ENCODE measurements at regions not wholly inside any gene's neighbourhood (a gene's known extent, or its start where the extent isn't known, plus 50 kb on each side); places are given as distances from the start of the nearest gene placed in this dataset.

DNA sequence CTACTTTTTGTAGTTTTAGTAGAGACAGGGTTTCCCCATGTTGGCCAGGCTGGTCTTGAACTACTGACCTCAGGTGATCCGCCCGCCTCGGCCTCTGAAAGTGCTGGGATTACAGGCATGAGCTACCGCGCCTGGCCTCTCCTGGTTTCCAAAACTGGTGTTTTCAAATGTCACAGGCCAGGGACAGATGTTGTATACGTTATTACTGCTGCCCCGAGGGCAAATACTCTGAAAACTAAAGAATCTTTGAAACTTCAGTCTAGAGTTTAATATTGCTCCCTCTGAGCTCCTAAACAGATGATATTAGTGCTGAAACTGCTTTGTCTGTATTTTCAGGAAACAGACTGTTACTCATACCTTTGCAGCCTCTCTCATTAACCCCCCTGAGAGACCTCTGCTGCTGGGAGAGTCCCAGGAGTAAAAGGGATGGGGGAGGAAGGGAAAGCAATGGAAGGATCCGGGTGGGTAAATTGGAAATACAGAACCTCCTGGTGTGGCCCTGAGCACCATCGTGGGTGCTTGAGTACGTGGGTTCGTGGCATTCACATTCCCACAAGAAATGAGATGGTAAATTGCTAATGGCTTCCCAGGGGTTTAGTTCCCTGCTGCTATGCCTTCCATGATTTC, 96.3 kb upstream of the IGF1R start:
- 61% methylated on average over 11 of the region's 11 CpGs for WGBS (ENCODE audit: missing lambda C conversion rate)
- Histone ChIP-seq H3K9me3 (no peaks in the 10 kb centered on the region), H3K4me3 (no peak overlapping the region), H3K27ac (no peak overlapping the region), H3K4me2 (no peak overlapping the region), H3K4me1 (peaks cover 7% of the 10 kb centered on the region; the same call in 2 of the 3 replicates)
- FAIRE-seq = no peak
- ChIA-PET CTCF (interaction anchor here (0.9 to 1.4 kb wide), 2 partner anchors 95 to 110 kb away, joined by 3 read pairs; no protein-coding TSS in a partner anchor), POLR2A (no interaction called here)
- no peak for DNase-seq (ENCODE audit: low read depth in 1 of 2, low spot score in 1 of 2)
- ATAC-seq = no peak
- TF ChIP-seq SMC3 (IDR thresholded peaks at IDR 0.05) (no peak), HDAC2 (IDR thresholded peaks at IDR 0.05) (no peak)

DNA sequence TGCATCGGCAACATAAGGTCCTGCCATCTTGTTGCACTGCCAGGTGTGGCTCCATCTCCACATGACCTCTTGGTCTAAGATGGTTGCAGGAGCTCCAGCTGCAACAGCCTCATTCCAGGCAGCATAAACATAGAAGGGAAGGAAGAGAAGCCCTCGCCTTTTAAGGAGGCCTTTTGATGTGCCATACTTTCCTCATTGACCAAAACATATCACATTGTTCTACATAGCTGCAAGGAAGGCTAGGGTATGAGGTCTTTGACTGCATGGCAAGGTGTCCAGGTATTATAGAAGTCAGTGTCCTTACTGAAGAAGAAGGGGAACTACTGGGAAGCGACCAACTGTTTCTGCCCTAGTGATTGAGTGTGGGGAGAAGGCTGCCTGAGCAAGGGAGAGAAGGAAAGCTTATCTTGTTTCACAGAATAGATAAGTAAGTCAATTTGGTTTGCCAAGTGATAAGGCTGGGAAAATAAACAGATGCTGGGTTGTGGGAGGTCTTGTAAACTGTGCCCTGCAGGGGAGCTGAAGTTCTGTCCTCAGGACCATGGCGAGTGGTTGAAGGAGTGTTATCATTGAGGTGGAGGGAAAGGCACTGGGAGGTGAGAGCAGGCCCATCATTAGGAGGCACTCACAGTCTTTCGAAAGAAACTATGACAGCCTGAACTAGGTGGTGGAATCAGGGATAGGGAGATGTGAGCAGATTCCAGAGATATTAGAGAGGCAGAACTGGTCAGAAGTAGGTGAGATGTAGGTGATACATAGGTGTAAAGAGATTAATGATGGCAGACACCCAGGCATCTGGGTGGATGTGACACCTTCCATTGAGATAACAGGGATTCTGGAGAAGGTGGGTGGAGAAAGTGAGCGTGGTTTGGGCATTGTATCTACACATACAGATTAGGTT, 93.8 kb upstream of the IGF1R start:
- Histone ChIP-seq H3K27ac (no peak overlapping the region), H3K4me1 (no peaks in the 10 kb centered on the region), H3K4me3 (no peak overlapping the region), H3K4me2 (no peak overlapping the region), H3K9me3 (no peaks in the 10 kb centered on the region)
- peak in 1 of 2 experiments; percentile 16; a peak in 2 of 6 replicates for ATAC-seq
- no peak for FAIRE-seq
- DNase-seq (ENCODE audit: low read depth in 1 of 2, low spot score in 1 of 2) = no peak
- CTCF ChIA-PET = interaction anchor here (0.6 to 5.3 kb wide), 5 partner anchors 11 to 350 kb away, joined by 3 to 38 read pairs (median 10); partner anchors contain the start of gene IGF1R
- TF ChIP-seq KDM5A (IDR thresholded peaks at IDR 0.05) (no peak), GATA3 (IDR thresholded peaks at IDR 0.05; ENCODE audit: borderline replicate concordance) (no peak), JUNB (IDR thresholded peaks at IDR 0.05) (no peak), ESRRA (IDR thresholded peaks at IDR 0.05; ENCODE audit: borderline replicate concordance, low read length) (no peak), CEBPB (IDR thresholded peaks at IDR 0.05) (no peak), EHF (CRISPR knock-in tag; IDR thresholded peaks at IDR 0.05) (no peak), RCOR1 (IDR thresholded peaks at IDR 0.05; ENCODE audit: low read depth, low read length) (no peak), RAD21 (conservative IDR thresholded peaks at IDR 0.05 in 1 of 2, IDR thresholded peaks at IDR 0.05 in 1 of 2) (no peak), TFCP2L1 (CRISPR knock-in tag; IDR thresholded peaks at IDR 0.05) (no peak), CBX8 (IDR thresholded peaks at IDR 0.05) (no peak)
- TF ChIP-seq, protein P1, sequence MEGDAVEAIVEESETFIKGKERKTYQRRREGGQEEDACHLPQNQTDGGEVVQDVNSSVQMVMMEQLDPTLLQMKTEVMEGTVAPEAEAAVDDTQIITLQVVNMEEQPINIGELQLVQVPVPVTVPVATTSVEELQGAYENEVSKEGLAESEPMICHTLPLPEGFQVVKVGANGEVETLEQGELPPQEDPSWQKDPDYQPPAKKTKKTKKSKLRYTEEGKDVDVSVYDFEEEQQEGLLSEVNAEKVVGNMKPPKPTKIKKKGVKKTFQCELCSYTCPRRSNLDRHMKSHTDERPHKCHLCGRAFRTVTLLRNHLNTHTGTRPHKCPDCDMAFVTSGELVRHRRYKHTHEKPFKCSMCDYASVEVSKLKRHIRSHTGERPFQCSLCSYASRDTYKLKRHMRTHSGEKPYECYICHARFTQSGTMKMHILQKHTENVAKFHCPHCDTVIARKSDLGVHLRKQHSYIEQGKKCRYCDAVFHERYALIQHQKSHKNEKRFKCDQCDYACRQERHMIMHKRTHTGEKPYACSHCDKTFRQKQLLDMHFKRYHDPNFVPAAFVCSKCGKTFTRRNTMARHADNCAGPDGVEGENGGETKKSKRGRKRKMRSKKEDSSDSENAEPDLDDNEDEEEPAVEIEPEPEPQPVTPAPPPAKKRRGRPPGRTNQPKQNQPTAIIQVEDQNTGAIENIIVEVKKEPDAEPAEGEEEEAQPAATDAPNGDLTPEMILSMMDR (IDR thresholded peaks at IDR 0.05) = no peak
- TF ChIP-seq, protein P2, sequence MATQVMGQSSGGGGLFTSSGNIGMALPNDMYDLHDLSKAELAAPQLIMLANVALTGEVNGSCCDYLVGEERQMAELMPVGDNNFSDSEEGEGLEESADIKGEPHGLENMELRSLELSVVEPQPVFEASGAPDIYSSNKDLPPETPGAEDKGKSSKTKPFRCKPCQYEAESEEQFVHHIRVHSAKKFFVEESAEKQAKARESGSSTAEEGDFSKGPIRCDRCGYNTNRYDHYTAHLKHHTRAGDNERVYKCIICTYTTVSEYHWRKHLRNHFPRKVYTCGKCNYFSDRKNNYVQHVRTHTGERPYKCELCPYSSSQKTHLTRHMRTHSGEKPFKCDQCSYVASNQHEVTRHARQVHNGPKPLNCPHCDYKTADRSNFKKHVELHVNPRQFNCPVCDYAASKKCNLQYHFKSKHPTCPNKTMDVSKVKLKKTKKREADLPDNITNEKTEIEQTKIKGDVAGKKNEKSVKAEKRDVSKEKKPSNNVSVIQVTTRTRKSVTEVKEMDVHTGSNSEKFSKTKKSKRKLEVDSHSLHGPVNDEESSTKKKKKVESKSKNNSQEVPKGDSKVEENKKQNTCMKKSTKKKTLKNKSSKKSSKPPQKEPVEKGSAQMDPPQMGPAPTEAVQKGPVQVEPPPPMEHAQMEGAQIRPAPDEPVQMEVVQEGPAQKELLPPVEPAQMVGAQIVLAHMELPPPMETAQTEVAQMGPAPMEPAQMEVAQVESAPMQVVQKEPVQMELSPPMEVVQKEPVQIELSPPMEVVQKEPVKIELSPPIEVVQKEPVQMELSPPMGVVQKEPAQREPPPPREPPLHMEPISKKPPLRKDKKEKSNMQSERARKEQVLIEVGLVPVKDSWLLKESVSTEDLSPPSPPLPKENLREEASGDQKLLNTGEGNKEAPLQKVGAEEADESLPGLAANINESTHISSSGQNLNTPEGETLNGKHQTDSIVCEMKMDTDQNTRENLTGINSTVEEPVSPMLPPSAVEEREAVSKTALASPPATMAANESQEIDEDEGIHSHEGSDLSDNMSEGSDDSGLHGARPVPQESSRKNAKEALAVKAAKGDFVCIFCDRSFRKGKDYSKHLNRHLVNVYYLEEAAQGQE (IDR thresholded peaks at IDR 0.05) = no peak
- TF ChIP-seq, protein P3, sequence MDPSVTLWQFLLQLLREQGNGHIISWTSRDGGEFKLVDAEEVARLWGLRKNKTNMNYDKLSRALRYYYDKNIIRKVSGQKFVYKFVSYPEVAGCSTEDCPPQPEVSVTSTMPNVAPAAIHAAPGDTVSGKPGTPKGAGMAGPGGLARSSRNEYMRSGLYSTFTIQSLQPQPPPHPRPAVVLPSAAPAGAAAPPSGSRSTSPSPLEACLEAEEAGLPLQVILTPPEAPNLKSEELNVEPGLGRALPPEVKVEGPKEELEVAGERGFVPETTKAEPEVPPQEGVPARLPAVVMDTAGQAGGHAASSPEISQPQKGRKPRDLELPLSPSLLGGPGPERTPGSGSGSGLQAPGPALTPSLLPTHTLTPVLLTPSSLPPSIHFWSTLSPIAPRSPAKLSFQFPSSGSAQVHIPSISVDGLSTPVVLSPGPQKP (IDR thresholded peaks at IDR 0.05; ENCODE audit: low read depth, low read length) = no peak
- TF ChIP-seq, protein P4, sequence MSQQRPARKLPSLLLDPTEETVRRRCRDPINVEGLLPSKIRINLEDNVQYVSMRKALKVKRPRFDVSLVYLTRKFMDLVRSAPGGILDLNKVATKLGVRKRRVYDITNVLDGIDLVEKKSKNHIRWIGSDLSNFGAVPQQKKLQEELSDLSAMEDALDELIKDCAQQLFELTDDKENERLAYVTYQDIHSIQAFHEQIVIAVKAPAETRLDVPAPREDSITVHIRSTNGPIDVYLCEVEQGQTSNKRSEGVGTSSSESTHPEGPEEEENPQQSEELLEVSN (IDR thresholded peaks at IDR 0.05; ENCODE audit: borderline replicate concordance, low read depth) = no peak
- POLR2A ChIA-PET = no interaction called here
- 47% methylated on average over 6 of the region's 6 CpGs for WGBS (ENCODE audit: missing lambda C conversion rate)

Measured in A549 (cell line).